ENCODE measurements at regions not wholly inside any gene's neighbourhood (a gene's known extent, or its start where the extent isn't known, plus 50 kb on each side); places are given as distances from the start of the nearest gene placed in this dataset.

DNA sequence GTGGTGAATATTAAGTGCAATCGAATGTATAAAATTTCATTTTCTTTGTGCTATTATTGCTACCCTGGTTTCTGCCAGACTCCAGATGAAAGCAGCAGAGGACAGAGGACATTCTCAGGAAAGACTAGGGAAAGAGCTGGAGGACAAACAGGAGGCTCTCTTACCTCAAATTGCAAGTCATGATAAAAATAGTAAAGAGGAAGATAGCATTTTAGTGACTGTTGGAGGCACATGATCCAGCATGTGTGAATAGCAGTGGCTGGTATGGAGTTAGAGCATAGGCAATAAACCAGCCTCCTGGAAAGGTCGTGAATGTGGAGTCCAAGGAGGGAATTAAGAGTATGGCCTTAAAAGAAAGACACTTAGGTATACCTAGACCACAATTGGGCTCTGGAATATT, 1040.0 kb downstream of the STPG2 start:
- Histone ChIP-seq H3K27ac (ENCODE audit: low read depth in 2 of 2, low read length in 2 of 2) (no peak overlapping the region), H3K4me3 (ENCODE audit: low read length in 3 of 3) (no peak overlapping the region), H3K9ac (ENCODE audit: low read length in 3 of 3) (no peak overlapping the region), H3K36me3 (ENCODE audit: control insufficient read depth in 2 of 3, insufficient read depth in 3 of 3, low read length in 3 of 3) (no peaks in the 10 kb centered on the region), H3K4me1 (ENCODE audit: control insufficient read depth in 2 of 3, insufficient read depth in 2 of 3, low read depth in 1 of 3, low read length in 3 of 3) (no peaks in the 10 kb centered on the region), H3K9me3 (ENCODE audit: control insufficient read depth in 2 of 3, insufficient read depth in 1 of 3, low read length in 3 of 3) (no peaks in the 10 kb centered on the region), H3K27me3 (ENCODE audit: control insufficient read depth, insufficient read depth, low read length) (no peaks in the 10 kb centered on the region)
- TF ChIP-seq, protein P1, sequence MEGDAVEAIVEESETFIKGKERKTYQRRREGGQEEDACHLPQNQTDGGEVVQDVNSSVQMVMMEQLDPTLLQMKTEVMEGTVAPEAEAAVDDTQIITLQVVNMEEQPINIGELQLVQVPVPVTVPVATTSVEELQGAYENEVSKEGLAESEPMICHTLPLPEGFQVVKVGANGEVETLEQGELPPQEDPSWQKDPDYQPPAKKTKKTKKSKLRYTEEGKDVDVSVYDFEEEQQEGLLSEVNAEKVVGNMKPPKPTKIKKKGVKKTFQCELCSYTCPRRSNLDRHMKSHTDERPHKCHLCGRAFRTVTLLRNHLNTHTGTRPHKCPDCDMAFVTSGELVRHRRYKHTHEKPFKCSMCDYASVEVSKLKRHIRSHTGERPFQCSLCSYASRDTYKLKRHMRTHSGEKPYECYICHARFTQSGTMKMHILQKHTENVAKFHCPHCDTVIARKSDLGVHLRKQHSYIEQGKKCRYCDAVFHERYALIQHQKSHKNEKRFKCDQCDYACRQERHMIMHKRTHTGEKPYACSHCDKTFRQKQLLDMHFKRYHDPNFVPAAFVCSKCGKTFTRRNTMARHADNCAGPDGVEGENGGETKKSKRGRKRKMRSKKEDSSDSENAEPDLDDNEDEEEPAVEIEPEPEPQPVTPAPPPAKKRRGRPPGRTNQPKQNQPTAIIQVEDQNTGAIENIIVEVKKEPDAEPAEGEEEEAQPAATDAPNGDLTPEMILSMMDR (IDR thresholded peaks at IDR 0.05; ENCODE audit: borderline replicate concordance, extremely low read depth, insufficient read depth), result no peak
- no peak for DNase-seq
- intact Hi-C loops (cut with DNase I), result no loop called here
- no peak for FAIRE-seq

DNA sequence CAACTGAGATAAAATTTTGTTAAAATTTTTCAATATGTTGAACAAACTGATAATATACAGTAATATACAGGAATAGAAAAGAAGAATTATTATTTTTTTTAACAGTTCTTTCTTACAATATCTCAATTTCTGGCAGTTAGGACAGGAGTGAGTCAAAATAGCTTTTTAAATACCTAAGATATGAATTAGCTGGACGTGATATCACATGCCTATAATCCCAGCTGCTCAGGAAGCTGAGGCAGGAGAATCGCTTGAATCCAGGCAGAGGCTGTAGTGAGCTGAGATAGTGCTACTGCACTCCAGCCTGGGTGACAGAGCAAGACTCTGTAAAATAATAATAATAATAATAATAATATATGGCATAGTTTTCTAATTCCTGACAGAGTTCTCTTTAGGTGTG, 1039.3 kb downstream of the STPG2 start:
- no peak overlapping the region for H3K4me3 ChIP-seq (ENCODE audit: low read length in 3 of 3)
- TF ChIP-seq, protein P1 (IDR thresholded peaks at IDR 0.05; ENCODE audit: borderline replicate concordance, extremely low read depth, insufficient read depth), result no peak
- DNase-seq (no peak), FAIRE-seq (no peak)
- H3K9me3 ChIP-seq (ENCODE audit: control insufficient read depth in 2 of 3, insufficient read depth in 1 of 3, low read length in 3 of 3), result no peaks in the 10 kb centered on the region
- H3K9ac ChIP-seq (ENCODE audit: low read length in 3 of 3), result no peak overlapping the region
- H3K27me3 ChIP-seq (ENCODE audit: control insufficient read depth, insufficient read depth, low read length), result no peaks in the 10 kb centered on the region
- intact Hi-C loops (cut with DNase I), result no loop called here
- no peak overlapping the region for H3K27ac ChIP-seq (ENCODE audit: low read depth in 2 of 2, low read length in 2 of 2)
- H3K36me3 ChIP-seq (ENCODE audit: control insufficient read depth in 2 of 3, insufficient read depth in 3 of 3, low read length in 3 of 3), result no peaks in the 10 kb centered on the region
- H3K4me1 ChIP-seq (ENCODE audit: control insufficient read depth in 2 of 3, insufficient read depth in 2 of 3, low read depth in 1 of 3, low read length in 3 of 3), result no peaks in the 10 kb centered on the region

DNA sequence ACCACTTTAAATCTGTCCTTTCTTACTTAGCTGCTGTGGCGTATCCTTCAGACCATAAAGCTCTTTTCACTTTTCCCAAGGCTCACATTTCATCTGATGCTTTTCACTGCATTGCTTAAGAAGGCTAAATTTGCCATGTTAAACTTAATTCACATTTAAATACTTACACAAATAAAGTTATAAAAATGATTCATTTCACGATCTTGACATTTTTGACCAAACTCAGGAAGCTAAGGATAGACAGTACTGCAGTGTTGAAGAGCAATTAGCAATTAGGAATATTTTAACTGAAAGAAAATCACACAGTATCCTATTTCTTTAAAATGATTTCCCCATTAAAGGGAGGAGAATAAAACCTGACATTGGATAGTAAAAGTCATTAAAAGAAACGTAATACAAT, 1038.6 kb downstream of the STPG2 start:
- intact Hi-C loops (cut with DNase I), result no loop called here
- no peak overlapping the region for H3K4me3 ChIP-seq (ENCODE audit: low read length in 3 of 3)
- H3K27ac ChIP-seq (ENCODE audit: low read depth in 2 of 2, low read length in 2 of 2), result no peak overlapping the region
- H3K4me1 ChIP-seq (ENCODE audit: control insufficient read depth in 2 of 3, insufficient read depth in 2 of 3, low read depth in 1 of 3, low read length in 3 of 3), result no peaks in the 10 kb centered on the region
- FAIRE-seq (no peak), DNase-seq (peak in 2 of 5 donors; percentile 56 to 78)
- no peaks in the 10 kb centered on the region for H3K9me3 ChIP-seq (ENCODE audit: control insufficient read depth in 2 of 3, insufficient read depth in 1 of 3, low read length in 3 of 3)
- H3K9ac ChIP-seq (ENCODE audit: low read length in 3 of 3), result no peak overlapping the region
- no peaks in the 10 kb centered on the region for H3K27me3 ChIP-seq (ENCODE audit: control insufficient read depth, insufficient read depth, low read length)
- TF ChIP-seq, protein P1 (IDR thresholded peaks at IDR 0.05; ENCODE audit: borderline replicate concordance, extremely low read depth, insufficient read depth), result no peak
- H3K36me3 ChIP-seq (ENCODE audit: control insufficient read depth in 2 of 3, insufficient read depth in 3 of 3, low read length in 3 of 3), result no peaks in the 10 kb centered on the region

All from kidney (tissue), 13 donors.